Mesodermal cell (in vitro differentiated cells): ENCODE measurements at regions not wholly inside any gene's neighbourhood (a gene's known extent, or its start where the extent isn't known, plus 50 kb on each side); places are given as distances from the start of the nearest gene placed in this dataset.
"Not testable (repeated sequence)": the region's sequence is repeated elsewhere in the genome, so short reads cannot be mapped to it uniquely, and the experiment has no call there.

Experiments used
- H3K27ac ChIP-seq: 2 replicates; pipeline ENCODE4 v1.7.0; 2013; ENCODE audit warnings: mild to moderate bottlenecking, low read depth, low read length, moderate library complexity; ENCODE audit not compliant: severe bottlenecking
- H3K36me3 ChIP-seq: 2 replicates; pipeline ENCODE4 v1.7.1; 2013; ENCODE audit warnings: mild to moderate bottlenecking, low read length, moderate library complexity; ENCODE audit not compliant: control insufficient read depth, insufficient read depth
- H3K4me1 ChIP-seq: one replicate; pipeline ENCODE4 v1.7.1; 2013; ENCODE audit warnings: mild to moderate bottlenecking, low read length; ENCODE audit not compliant: insufficient read depth, control insufficient read depth, poor library complexity, severe bottlenecking
- H3K4me3 ChIP-seq: 2 replicates; pipeline ENCODE4 v1.7.0; 2013; ENCODE audit warnings: low read length, control low read depth, mild to moderate bottlenecking; ENCODE audit not compliant: insufficient read depth, poor library complexity, severe bottlenecking; ENCODE audit errors: extremely low read depth
- H3K9me3 ChIP-seq: 2 replicates; pipeline ENCODE4 v1.7.1; 2013; ENCODE audit warnings: mild to moderate bottlenecking, low read length, moderate library complexity; ENCODE audit not compliant: control insufficient read depth
- WGBS, 2 experiments: methylation state at CpG; one replicate each; pipeline ENCODE4 v1.1.5; 2013; ENCODE audit warnings: missing lambda C conversion rate in 2 of 2; ENCODE audit not compliant: insufficient coverage in 2 of 2; 5-methylcytosine and 5-hydroxymethylcytosine counted together

DNA sequence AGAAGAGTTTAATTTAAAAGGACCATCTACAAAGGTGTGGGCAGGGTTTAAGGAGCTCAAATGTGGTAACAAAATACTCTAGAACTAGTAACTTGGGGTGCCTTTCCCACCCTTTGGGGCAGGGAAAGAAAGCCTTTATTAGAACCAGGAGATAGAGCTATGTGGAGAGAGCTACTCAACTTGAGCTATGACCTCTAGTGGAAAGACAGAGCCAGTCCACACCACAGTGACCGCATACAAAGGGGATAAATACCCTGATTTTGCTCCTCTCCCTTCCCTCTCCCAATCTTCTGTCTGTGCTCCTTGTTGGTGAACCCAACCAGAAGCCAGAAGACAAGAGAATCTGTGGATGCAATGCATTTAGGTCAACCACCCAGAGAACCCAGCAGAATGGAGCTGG is 54.4 kb upstream of the JAK1 start:
- H3K4me1 ChIP-seq = no peaks in the 10 kb centered on the region
- WGBS, 2 experiments = 50 to 63% methylated on average over 1 of the region's 1 CpG
- no peaks in the 10 kb centered on the region for H3K9me3 ChIP-seq
- H3K4me3 ChIP-seq = no peak overlapping the region
- no peak overlapping the region for H3K27ac ChIP-seq
- no peaks in the 10 kb centered on the region for H3K36me3 ChIP-seq

DNA sequence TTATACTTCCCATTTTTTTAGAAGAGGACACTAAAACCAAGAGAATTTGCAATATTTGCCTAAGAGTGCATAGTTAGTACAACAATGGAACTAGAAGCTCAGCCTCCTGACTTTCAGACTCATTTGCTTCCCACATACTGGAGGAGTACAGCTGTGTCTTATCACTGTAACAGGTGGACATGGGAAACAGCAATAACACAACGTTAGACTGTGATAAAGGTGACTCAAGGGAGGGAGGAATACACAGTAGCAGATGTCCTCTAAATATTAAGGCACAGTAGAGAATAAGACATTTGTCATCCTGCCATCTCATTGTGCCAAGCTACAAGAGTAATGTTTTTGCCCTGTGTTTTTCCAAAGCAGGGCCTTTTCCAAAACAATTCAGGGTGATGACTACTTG is 55.4 kb upstream of the JAK1 start:
- WGBS, 2 experiments = 80 to 86% methylated on average over 1 of the region's 1 CpG
- Histone ChIP-seq H3K4me3 (no peak overlapping the region), H3K36me3 (no peaks in the 10 kb centered on the region), H3K27ac (no peak overlapping the region), H3K4me1 (no peaks in the 10 kb centered on the region), H3K9me3 (no peaks in the 10 kb centered on the region)

DNA sequence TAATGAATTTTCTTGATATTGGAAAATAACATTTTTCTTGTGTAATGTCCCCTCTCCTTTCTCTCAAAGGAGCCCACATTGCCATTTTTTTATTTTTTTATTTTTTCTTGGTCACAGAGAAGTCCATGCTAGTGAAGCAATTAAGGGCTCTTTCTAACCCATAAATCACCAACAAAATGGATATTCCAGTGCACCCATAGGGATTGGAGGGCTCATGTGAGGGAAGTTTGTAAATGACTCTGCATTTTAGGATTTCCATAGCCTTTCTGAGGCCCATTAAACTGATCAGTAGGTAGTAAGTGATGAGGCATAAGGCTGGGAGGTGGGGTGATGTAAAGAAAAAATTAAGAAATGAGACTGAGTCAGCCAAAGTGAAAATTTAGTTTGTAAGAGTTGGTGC is 55.9 kb upstream of the JAK1 start:
- no peaks in the 10 kb centered on the region for H3K9me3 ChIP-seq

DNA sequence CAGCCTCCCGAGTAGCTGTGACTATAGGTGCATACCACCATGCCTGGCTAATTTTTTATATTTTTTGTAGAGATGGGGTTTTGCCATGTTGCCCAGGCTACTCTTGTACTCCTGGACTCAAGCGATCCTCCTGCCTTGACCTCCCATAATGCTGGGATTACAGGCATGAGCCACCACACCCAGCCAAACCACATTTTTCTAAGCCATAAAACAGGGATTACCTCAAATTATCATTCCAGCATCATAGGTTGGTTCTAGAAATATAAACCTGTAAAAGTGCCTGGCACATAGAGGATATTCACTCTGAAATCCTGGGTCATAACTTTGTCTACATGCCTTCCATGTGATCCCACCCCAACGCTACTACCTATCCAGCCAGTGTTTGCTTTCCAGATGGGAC is 59.4 kb upstream of the JAK1 start:
- Histone ChIP-seq H3K4me3 (no peak overlapping the region), H3K27ac (no peak overlapping the region), H3K36me3 (no peaks in the 10 kb centered on the region), H3K9me3 (no peaks in the 10 kb centered on the region), H3K4me1 (no peaks in the 10 kb centered on the region)
- WGBS, 2 experiments = 85 to 94% methylated on average over 2 to 3 of the region's 3 CpGs

More for the DNA sequence above, 55.9 kb upstream of the JAK1 start:
- no peak overlapping the region for H3K27ac ChIP-seq
- no peaks in the 10 kb centered on the region for H3K4me1 ChIP-seq
- no peaks in the 10 kb centered on the region for H3K36me3 ChIP-seq
- H3K4me3 ChIP-seq = no peak overlapping the region

- no peaks in the 10 kb centered on the region for H3K4me1 ChIP-seq
- no peak overlapping the region for H3K27ac ChIP-seq
- no peaks in the 10 kb centered on the region for H3K9me3 ChIP-seq
- 30 to 60% methylated on average over 1 to 3 of the region's 3 CpGs for WGBS, 2 experiments
- H3K36me3 ChIP-seq = no peaks in the 10 kb centered on the region
- no peak overlapping the region for H3K4me3 ChIP-seq
Observed at GRCh38 chr1:65026235-65026634, 59.9 kb upstream of the JAK1 start.

GRCh38 chr1:65027666-65028358 is 61.5 kb upstream of the JAK1 start:
- Histone ChIP-seq H3K36me3 (no peaks in the 10 kb centered on the region), H3K4me3 (no peak overlapping the region), H3K27ac (no peak overlapping the region), H3K9me3 (no peaks in the 10 kb centered on the region), H3K4me1 (no peaks in the 10 kb centered on the region)
- WGBS, 2 experiments = 90 to 93% methylated on average over 2 to 5 of the region's 5 CpGs

DNA sequence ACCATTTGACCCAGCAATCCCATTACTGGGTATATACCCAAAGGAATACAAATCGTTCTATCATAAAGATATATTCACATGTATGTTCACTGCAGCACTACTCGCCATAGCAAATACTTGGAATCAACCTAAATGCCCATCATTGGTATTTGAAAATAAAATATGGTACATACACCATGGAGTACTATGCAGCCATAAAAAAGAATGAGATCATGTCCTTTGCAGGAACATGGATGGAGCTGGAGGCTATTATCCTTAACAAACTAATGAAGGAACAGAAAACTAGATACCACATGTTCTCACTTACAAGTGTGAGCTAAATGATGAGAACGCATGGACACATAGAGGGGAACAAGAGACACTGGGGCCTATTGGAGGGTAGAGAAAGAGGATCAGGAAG is 63.1 kb upstream of the JAK1 start:
- not testable (repeated sequence) for H3K4me3 ChIP-seq, H3K9me3 ChIP-seq, H3K27ac ChIP-seq, H3K4me1 ChIP-seq, H3K36me3 ChIP-seq
- 100% methylated on average over 1 of the region's 3 CpGs; no CpG with 5 or more reads in 1 of the 2 experiments for WGBS, 2 experiments

- not testable (repeated sequence) for H3K27ac ChIP-seq, H3K9me3 ChIP-seq, H3K4me3 ChIP-seq, H3K4me1 ChIP-seq, H3K36me3 ChIP-seq
- no CpG with 5 or more reads among the region's 5 CpGs for WGBS, 2 experiments
Observed at GRCh38 chr1:65034879-65035278, 68.5 kb upstream of the JAK1 start.

GRCh38 chr1:65036570-65037051 is 70.3 kb upstream of the JAK1 start:
- WGBS, 2 experiments = no CpG with 5 or more reads among the region's 1 CpG
- Histone ChIP-seq H3K4me3 (no peak overlapping the region), H3K27ac (no peak overlapping the region), H3K36me3 (no peaks in the 10 kb centered on the region), H3K4me1 (no peaks in the 10 kb centered on the region), H3K9me3 (no peaks in the 10 kb centered on the region)

- no peak overlapping the region for H3K27ac ChIP-seq
- H3K4me1 ChIP-seq = no peaks in the 10 kb centered on the region
- no peaks in the 10 kb centered on the region for H3K36me3 ChIP-seq
- WGBS, 2 experiments = no CpG with 5 or more reads among the region's 1 CpG
- H3K4me3 ChIP-seq = no peak overlapping the region
- no peaks in the 10 kb centered on the region for H3K9me3 ChIP-seq
Observed at GRCh38 chr1:65039066-65039465, 72.7 kb upstream of the JAK1 start.

DNA sequence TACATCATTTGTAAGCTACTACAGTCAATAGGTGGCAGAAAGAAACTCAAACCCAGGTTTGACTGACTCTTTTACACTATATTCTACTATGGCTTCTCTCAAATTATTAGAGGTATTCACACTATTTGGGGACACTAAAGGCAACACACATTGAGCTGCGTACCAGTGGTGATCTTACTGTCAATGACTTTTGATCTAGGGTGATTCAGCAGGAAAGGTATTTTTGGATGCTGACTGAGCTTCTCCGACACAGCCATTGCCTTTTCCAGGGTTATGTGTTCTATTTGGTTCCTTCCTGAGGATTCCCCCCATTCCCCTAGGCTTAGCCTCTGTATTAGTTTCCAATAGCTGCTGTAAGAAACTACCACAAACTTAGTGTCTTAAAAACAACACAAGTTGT is 73.2 kb upstream of the JAK1 start:
- Histone ChIP-seq H3K36me3 (no peaks in the 10 kb centered on the region), H3K4me1 (no peaks in the 10 kb centered on the region), H3K4me3 (no peak overlapping the region), H3K27ac (no peak overlapping the region), H3K9me3 (no peaks in the 10 kb centered on the region)
- WGBS, 2 experiments = 92 to 100% methylated on average over 1 to 2 of the region's 2 CpGs
